ENCODE measurements at regions not wholly inside any gene's neighbourhood (a gene's known extent, or its start where the extent isn't known, plus 50 kb on each side); places are given as distances from the start of the nearest gene placed in this dataset.

GRCh38 chr11:104531075-104531474 is 367.1 kb upstream of the PDGFD start:
- H3K9me3 ChIP-seq (ENCODE audit: low read length) = no peaks in the 10 kb centered on the region
- H2AFZ ChIP-seq (ENCODE audit: low read length) = no peak overlapping the region
- no peak overlapping the region for H3K4me3 ChIP-seq (ENCODE audit: low read depth, low read length, poor library complexity, severe bottlenecking)
- TF ChIP-seq CTCF (conservative IDR thresholded peaks at IDR 0.05; ENCODE audit: low read length) (peak; percentile 33; the same call in 1 of the 2 replicates), EZH2phosphoT487 (IDR thresholded peaks at IDR 0.05; ENCODE audit: borderline replicate concordance, low read depth, low read length) (no peak)
- no peak overlapping the region for H3K4me2 ChIP-seq (ENCODE audit: low read length)
- no peaks in the 10 kb centered on the region for H4K20me1 ChIP-seq (ENCODE audit: insufficient read depth, low read length)
- CTCF ChIA-PET (ENCODE audit: unreplicated experiment) = no interaction called here
- no peaks in the 10 kb centered on the region for H3K36me3 ChIP-seq (ENCODE audit: insufficient read depth, low read length)
- no peaks in the 10 kb centered on the region for H3K4me1 ChIP-seq (ENCODE audit: insufficient read depth, low read length, poor library complexity, severe bottlenecking)
- POLR2A ChIA-PET = no interaction called here
- BruUV-seq (replicated peaks) = no TSS peak
- H3K79me2 ChIP-seq (ENCODE audit: insufficient read depth, low read depth, low read length) = no peaks in the 10 kb centered on the region
- no peak overlapping the region for H3K27ac ChIP-seq (ENCODE audit: low read depth, low read length, poor library complexity, severe bottlenecking)
- no peaks in the 10 kb centered on the region for H3K9me2 ChIP-seq (ENCODE audit: insufficient read depth, low read length)
- intact Hi-C loops (cut with micrococcal nuclease; ENCODE audit: unreplicated experiment) = no loop called here
- DNase-seq (ENCODE audit: low spot score) = no peak

GRCh38 chr11:104529906-104530305 is 366.0 kb upstream of the PDGFD start:
- no peak overlapping the region for H3K4me3 ChIP-seq (ENCODE audit: low read depth, low read length, poor library complexity, severe bottlenecking)
- POLR2A ChIA-PET = no interaction called here
- H3K9me2 ChIP-seq (ENCODE audit: insufficient read depth, low read length) = no peaks in the 10 kb centered on the region
- CTCF ChIA-PET (ENCODE audit: unreplicated experiment) = no interaction called here
- no peaks in the 10 kb centered on the region for H4K20me1 ChIP-seq (ENCODE audit: insufficient read depth, low read length)
- DNase-seq (ENCODE audit: low spot score) = no peak
- TF ChIP-seq EZH2phosphoT487 (IDR thresholded peaks at IDR 0.05; ENCODE audit: borderline replicate concordance, low read depth, low read length) (no peak), CTCF (conservative IDR thresholded peaks at IDR 0.05; ENCODE audit: low read length) (no peak)
- H3K9me3 ChIP-seq (ENCODE audit: low read length) = no peaks in the 10 kb centered on the region
- no peak overlapping the region for H3K27ac ChIP-seq (ENCODE audit: low read depth, low read length, poor library complexity, severe bottlenecking)
- intact Hi-C loops (cut with micrococcal nuclease; ENCODE audit: unreplicated experiment) = no loop called here
- no peaks in the 10 kb centered on the region for H3K79me2 ChIP-seq (ENCODE audit: insufficient read depth, low read depth, low read length)
- no peak overlapping the region for H3K4me2 ChIP-seq (ENCODE audit: low read length)
- no peak overlapping the region for H2AFZ ChIP-seq (ENCODE audit: low read length)
- H3K4me1 ChIP-seq (ENCODE audit: insufficient read depth, low read length, poor library complexity, severe bottlenecking) = no peaks in the 10 kb centered on the region
- BruUV-seq (replicated peaks) = no TSS peak
- no peaks in the 10 kb centered on the region for H3K36me3 ChIP-seq (ENCODE audit: insufficient read depth, low read length)

- H3K9me3 ChIP-seq (ENCODE audit: low read length) = no peaks in the 10 kb centered on the region
- TF ChIP-seq CTCF (conservative IDR thresholded peaks at IDR 0.05; ENCODE audit: low read length) = no peak
- no peaks in the 10 kb centered on the region for H3K4me1 ChIP-seq (ENCODE audit: insufficient read depth, low read length, poor library complexity, severe bottlenecking)
- POLR2A ChIA-PET = interaction anchor here (0.5 kb wide), 1 partner anchor 14 kb away, joined by 3 read pairs; no protein-coding TSS in a partner anchor
- no peak for DNase-seq (ENCODE audit: low spot score)
- no peaks in the 10 kb centered on the region for H3K36me3 ChIP-seq (ENCODE audit: insufficient read depth, low read length)
- no peak overlapping the region for H3K27ac ChIP-seq (ENCODE audit: low read depth, low read length, poor library complexity, severe bottlenecking)
- intact Hi-C loops (cut with micrococcal nuclease; ENCODE audit: unreplicated experiment) = no loop called here
- H2AFZ ChIP-seq (ENCODE audit: low read length) = no peak overlapping the region
- no peaks in the 10 kb centered on the region for H3K9me2 ChIP-seq (ENCODE audit: insufficient read depth, low read length)
- CTCF ChIA-PET (ENCODE audit: unreplicated experiment) = no interaction called here
- BruUV-seq (replicated peaks) = no TSS peak
- H3K4me3 ChIP-seq (ENCODE audit: low read depth, low read length, poor library complexity, severe bottlenecking) = no peak overlapping the region
- H3K4me2 ChIP-seq (ENCODE audit: low read length) = no peak overlapping the region
- no peaks in the 10 kb centered on the region for H3K79me2 ChIP-seq (ENCODE audit: insufficient read depth, low read depth, low read length)
- H4K20me1 ChIP-seq (ENCODE audit: insufficient read depth, low read length) = no peaks in the 10 kb centered on the region
These were observed 365.3 kb upstream of the PDGFD start for GRCh38 chr11:104529213-104529612.
